MM.1S (cell line): ENCODE measurements at regions not wholly inside any gene's neighbourhood (a gene's known extent, or its start where the extent isn't known, plus 50 kb on each side); places are given as distances from the start of the nearest gene placed in this dataset.
A peak's percentile ranks its signal among the peaks of the same experiment; 100 is the strongest.

Experiments
- DNase-seq: peaks from one replicate; pipeline ENCODE4 v3.0.0-alpha.2; 2015
- H2AFZ ChIP-seq: fragments of 300-600 bp; sonication (generic); 2 replicates; pipeline ENCODE4 v1.6.0; 2016; ENCODE audit warnings: antibody characterized with exemption, low read length
- H3F3A ChIP-seq: fragments of 300-600 bp; sonication (generic); 2 replicates; pipeline ENCODE4 v1.6.1; 2016; ENCODE audit warnings: mild to moderate bottlenecking, antibody characterized with exemption, low read length, moderate library complexity, mixed read lengths; ENCODE audit not compliant: insufficient read depth
- H3K27ac ChIP-seq: fragments of 300-600 bp; sonication (generic); 2 replicates; pipeline ENCODE4 v1.5.1; 2016; ENCODE audit warnings: mild to moderate bottlenecking, low read length
- H3K27me3 ChIP-seq: fragments of 300-600 bp; sonication (generic); replicated peaks from 2 replicates; pipeline ENCODE4 v1.6.0; 2016; ENCODE audit warnings: low read length; ENCODE audit not compliant: insufficient read depth
- H3K36me3 ChIP-seq: fragments of 300-600 bp; sonication (generic); replicated peaks from 2 replicates; pipeline ENCODE4 v1.6.1; 2016; ENCODE audit warnings: mild to moderate bottlenecking, low read length, mixed read lengths; ENCODE audit not compliant: insufficient read depth
- H3K4me1 ChIP-seq: fragments of 300-600 bp; sonication (generic); 2 replicates; pipeline ENCODE4 v1.6.1; 2016; ENCODE audit warnings: low read length, mixed read lengths
- H3K4me2 ChIP-seq: fragments of 300-600 bp; sonication (generic); 2 replicates; pipeline ENCODE4 v1.6.0; 2016; ENCODE audit warnings: low read depth, low read length
- H3K4me3 ChIP-seq: fragments of 300-600 bp; sonication (generic); 2 replicates; pipeline ENCODE4 v1.5.1; 2016; ENCODE audit warnings: low read length, mixed read lengths
- H3K79me2 ChIP-seq: fragments of 300-600 bp; sonication (generic); 2 replicates; pipeline ENCODE4 v1.6.1; 2016; ENCODE audit warnings: mixed run types, low read length, mixed read lengths
- H3K9ac ChIP-seq: fragments of 300-600 bp; sonication (generic); 2 replicates; pipeline ENCODE4 v1.6.1; 2016; ENCODE audit warnings: low read length, mixed read lengths
- H3K9me2 ChIP-seq: fragments of 300-600 bp; sonication (generic); replicated peaks from 2 replicates; pipeline ENCODE4 v1.6.1; 2016; ENCODE audit warnings: mild to moderate bottlenecking, low read length, mixed read lengths; ENCODE audit not compliant: insufficient read depth
- H3K9me3 ChIP-seq: fragments of 300-600 bp; sonication (generic); replicated peaks from 2 replicates; pipeline ENCODE4 v1.6.1; 2016; ENCODE audit warnings: mild to moderate bottlenecking, low read length, mixed read lengths; ENCODE audit not compliant: insufficient read depth
- H4K20me1 ChIP-seq: fragments of 300-600 bp; sonication (generic); 2 replicates; pipeline ENCODE4 v1.6.1; 2016; ENCODE audit warnings: mild to moderate bottlenecking, low read length, moderate library complexity, mixed read lengths; ENCODE audit not compliant: insufficient read depth
- EZH2 ChIP-seq: fragments of 300-600 bp; sonication (generic); optimal IDR thresholded peaks from 2 replicates; pipeline ENCODE3; 2017; ENCODE audit warnings: low read depth, mild to moderate bottlenecking, antibody characterized with exemption, low read length, mixed read lengths
- EZH2phosphoT487 ChIP-seq: fragments of 300-600 bp; sonication (generic); IDR thresholded peaks from 2 replicates; pipeline ENCODE4 v1.6.1; 2018; ENCODE audit warnings: antibody characterized with exemption, low read length
- TF ChIP-seq, protein P1 (sequence below): fragments of 300-600 bp; sonication (generic); IDR thresholded peaks from 2 replicates; pipeline ENCODE4 v1.5.1; 2016; ENCODE audit warnings: antibody characterized with exemption, low read length, mixed read lengths

DNA sequence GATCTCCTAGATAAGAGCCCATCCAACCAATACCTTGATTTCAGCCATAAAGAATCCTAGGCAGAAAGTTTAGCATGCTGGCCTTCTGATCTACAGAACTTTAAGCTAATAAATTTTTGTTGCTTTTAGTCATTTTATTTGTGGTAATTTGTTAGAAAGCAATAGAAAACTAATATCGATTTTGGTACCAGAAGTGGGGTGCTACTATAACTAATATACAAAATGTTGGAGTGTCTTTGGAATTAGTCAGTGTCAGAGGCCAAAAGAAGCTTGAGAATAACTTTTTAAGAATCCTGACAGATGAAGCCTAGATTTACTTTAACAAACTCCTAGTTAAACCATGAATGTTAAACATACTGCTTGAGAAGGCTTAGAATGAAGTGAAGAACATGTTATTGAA is 83.6 kb upstream of the HSF2 start:
- no peaks in the 10 kb centered on the region for H3K36me3 ChIP-seq
- TF ChIP-seq EZH2phosphoT487: no peak
- TF ChIP-seq, protein P1, sequence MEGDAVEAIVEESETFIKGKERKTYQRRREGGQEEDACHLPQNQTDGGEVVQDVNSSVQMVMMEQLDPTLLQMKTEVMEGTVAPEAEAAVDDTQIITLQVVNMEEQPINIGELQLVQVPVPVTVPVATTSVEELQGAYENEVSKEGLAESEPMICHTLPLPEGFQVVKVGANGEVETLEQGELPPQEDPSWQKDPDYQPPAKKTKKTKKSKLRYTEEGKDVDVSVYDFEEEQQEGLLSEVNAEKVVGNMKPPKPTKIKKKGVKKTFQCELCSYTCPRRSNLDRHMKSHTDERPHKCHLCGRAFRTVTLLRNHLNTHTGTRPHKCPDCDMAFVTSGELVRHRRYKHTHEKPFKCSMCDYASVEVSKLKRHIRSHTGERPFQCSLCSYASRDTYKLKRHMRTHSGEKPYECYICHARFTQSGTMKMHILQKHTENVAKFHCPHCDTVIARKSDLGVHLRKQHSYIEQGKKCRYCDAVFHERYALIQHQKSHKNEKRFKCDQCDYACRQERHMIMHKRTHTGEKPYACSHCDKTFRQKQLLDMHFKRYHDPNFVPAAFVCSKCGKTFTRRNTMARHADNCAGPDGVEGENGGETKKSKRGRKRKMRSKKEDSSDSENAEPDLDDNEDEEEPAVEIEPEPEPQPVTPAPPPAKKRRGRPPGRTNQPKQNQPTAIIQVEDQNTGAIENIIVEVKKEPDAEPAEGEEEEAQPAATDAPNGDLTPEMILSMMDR: no peak
- no peak for TF ChIP-seq EZH2
- no peak overlapping the region for H3K27ac ChIP-seq
- no peak overlapping the region for H3K9ac ChIP-seq
- H3K27me3 ChIP-seq: no peaks in the 10 kb centered on the region
- no peaks in the 10 kb centered on the region for H3K4me1 ChIP-seq
- H3K9me2 ChIP-seq: no peaks in the 10 kb centered on the region
- H3K9me3 ChIP-seq: no peaks in the 10 kb centered on the region
- no peaks in the 10 kb centered on the region for H4K20me1 ChIP-seq
- DNase-seq: no peak
- H3K4me2 ChIP-seq: no peak overlapping the region
- no peaks in the 10 kb centered on the region for H3F3A ChIP-seq
- no peak overlapping the region for H3K4me3 ChIP-seq
- H3K79me2 ChIP-seq: no peaks in the 10 kb centered on the region
- no peak overlapping the region for H2AFZ ChIP-seq

DNA sequence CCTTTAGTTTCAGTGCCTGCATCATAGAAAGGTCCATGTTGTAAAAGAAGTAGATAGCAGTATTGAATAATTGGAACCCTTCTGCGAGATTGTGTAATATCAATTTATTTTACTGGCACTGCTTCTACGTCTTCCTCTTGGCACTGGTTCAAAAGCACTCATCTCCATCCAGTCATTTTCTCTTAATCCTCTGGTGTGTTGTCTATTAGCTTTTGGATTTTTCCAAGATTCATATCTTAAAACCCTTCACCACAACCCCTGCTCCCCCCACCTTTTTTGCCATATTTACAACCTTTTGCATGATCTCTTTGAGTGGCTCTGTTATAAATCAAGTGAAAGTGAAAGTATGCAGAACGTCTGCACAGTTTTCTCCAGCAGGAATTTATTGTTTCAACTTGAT is 76.6 kb upstream of the HSF2 start:
- Histone ChIP-seq H4K20me1 (no peaks in the 10 kb centered on the region), H3K9ac (no peak overlapping the region), H3K79me2 (no peaks in the 10 kb centered on the region), H3K4me1 (no peaks in the 10 kb centered on the region), H3K9me3 (no peaks in the 10 kb centered on the region), H3K4me2 (peak overlapping the region; percentile 35; the same call in 1 of the 2 replicates), H3K27ac (no peak overlapping the region), H3K27me3 (no peaks in the 10 kb centered on the region), H3F3A (no peaks in the 10 kb centered on the region), H2AFZ (no peak overlapping the region; the same call in 1 of the 2 replicates), H3K4me3 (no peak overlapping the region), H3K36me3 (no peaks in the 10 kb centered on the region), H3K9me2 (no peaks in the 10 kb centered on the region)
- no peak for DNase-seq
- TF ChIP-seq, protein P1: no peak
- TF ChIP-seq EZH2 (no peak), EZH2phosphoT487 (no peak)

DNA sequence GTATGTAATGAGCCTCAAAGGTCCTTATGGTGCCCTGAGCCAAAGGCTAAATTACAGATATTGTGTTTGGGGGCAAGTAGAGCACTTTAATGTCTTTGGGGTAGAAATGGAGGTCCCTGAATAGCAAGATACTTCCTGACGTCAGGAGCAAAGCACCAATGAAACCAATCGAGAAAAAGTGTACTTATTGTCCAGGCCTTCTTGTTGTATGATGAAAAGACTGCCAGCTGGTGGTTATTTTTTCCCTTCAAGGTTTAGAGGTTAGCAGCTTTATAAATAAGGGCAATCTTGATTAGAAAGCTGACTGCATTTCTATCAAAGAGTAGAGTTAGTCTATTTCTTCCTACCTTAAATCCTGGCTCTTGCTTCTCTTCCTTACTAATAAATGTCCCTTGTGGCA is 76.1 kb upstream of the HSF2 start:
- no peak overlapping the region; the same call in 1 of the 2 replicates for H2AFZ ChIP-seq
- DNase-seq: no peak
- no peaks in the 10 kb centered on the region for H3F3A ChIP-seq
- no peaks in the 10 kb centered on the region for H3K27me3 ChIP-seq
- no peaks in the 10 kb centered on the region for H3K9me2 ChIP-seq
- H3K4me3 ChIP-seq: no peak overlapping the region
- no peaks in the 10 kb centered on the region for H4K20me1 ChIP-seq
- H3K27ac ChIP-seq: no peak overlapping the region
- H3K4me1 ChIP-seq: no peaks in the 10 kb centered on the region
- H3K36me3 ChIP-seq: no peaks in the 10 kb centered on the region
- H3K9ac ChIP-seq: no peak overlapping the region
- no peaks in the 10 kb centered on the region for H3K79me2 ChIP-seq
- no peaks in the 10 kb centered on the region for H3K9me3 ChIP-seq
- H3K4me2 ChIP-seq: peak overlapping the region; percentile 35; the same call in 1 of the 2 replicates
- TF ChIP-seq, protein P1: no peak
- TF ChIP-seq EZH2: no peak
- no peak for TF ChIP-seq EZH2phosphoT487
